ENCODE measurements at regions not wholly inside any gene's neighbourhood (a gene's known extent, or its start where the extent isn't known, plus 50 kb on each side); places are given as distances from the start of the nearest gene placed in this dataset.

DNA sequence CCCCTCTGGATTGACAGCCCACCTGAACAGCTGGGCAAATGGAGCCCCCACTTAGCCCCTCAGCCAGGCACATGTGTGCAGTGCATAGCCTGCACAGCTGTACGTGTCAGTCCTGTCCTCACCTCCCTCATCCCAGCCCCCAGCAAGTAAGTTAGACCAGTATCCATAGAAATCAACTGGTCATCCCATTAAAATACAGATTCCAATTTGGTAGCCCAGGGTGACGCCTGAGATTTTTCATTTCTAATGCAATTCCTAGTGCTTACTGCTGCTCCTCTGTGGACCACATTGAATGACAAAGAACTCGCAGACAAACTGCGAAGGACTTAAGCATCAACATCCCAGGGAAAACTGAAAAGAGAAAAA is 99.0 kb upstream of the GJB5 start:
- TF ChIP-seq, protein P1, sequence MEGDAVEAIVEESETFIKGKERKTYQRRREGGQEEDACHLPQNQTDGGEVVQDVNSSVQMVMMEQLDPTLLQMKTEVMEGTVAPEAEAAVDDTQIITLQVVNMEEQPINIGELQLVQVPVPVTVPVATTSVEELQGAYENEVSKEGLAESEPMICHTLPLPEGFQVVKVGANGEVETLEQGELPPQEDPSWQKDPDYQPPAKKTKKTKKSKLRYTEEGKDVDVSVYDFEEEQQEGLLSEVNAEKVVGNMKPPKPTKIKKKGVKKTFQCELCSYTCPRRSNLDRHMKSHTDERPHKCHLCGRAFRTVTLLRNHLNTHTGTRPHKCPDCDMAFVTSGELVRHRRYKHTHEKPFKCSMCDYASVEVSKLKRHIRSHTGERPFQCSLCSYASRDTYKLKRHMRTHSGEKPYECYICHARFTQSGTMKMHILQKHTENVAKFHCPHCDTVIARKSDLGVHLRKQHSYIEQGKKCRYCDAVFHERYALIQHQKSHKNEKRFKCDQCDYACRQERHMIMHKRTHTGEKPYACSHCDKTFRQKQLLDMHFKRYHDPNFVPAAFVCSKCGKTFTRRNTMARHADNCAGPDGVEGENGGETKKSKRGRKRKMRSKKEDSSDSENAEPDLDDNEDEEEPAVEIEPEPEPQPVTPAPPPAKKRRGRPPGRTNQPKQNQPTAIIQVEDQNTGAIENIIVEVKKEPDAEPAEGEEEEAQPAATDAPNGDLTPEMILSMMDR (conservative IDR thresholded peaks at IDR 0.05) = no peak
- TF ChIP-seq ZFX (IDR thresholded peaks at IDR 0.05) = no peak
